KBM-7 (cell line): ENCODE measurements at regions not wholly inside any gene's neighbourhood (a gene's known extent, or its start where the extent isn't known, plus 50 kb on each side); places are given as distances from the start of the nearest gene placed in this dataset.

Experiments
- DNase-seq: peaks from one replicate; pipeline ENCODE4 v3.0.0-alpha.2; 2015
- in situ Hi-C: fragments of 300-500 bp; cut with MboI; formaldehyde crosslinking; loops from 2 replicates; pipeline ENCODE4 v1.14.3; 2020; ENCODE audit warnings: low sequenced_read_pairs, low pct_unique_long_range_greater_than_20kb, mixed read lengths

- in situ Hi-C loops, result no loop called here
- no peak for DNase-seq
Observed at GRCh38 chr4:43843501-43843900, 605.1 kb downstream of the KCTD8 start.

GRCh38 chr4:43846111-43846587 is 602.5 kb downstream of the KCTD8 start:
- DNase-seq, result no peak
- in situ Hi-C loops, result no loop called here

- in situ Hi-C loops, result no loop called here
- no peak for DNase-seq
Observed at GRCh38 chr4:43853565-43854264, 594.9 kb downstream of the KCTD8 start.

- DNase-seq, result no peak
- in situ Hi-C loops, result no loop called here
Observed at GRCh38 chr4:43855283-43855682, 593.3 kb downstream of the KCTD8 start.

GRCh38 chr4:43864616-43865146 is 583.9 kb downstream of the KCTD8 start:
- in situ Hi-C loops, result no loop called here

GRCh38 chr4:43867908-43868307 is 580.7 kb downstream of the KCTD8 start:
- no peak for DNase-seq
- in situ Hi-C loops, result no loop called here

More at GRCh38 chr4:43864616-43865146, 583.9 kb downstream of the KCTD8 start:
- DNase-seq, result no peak

GRCh38 chr4:43875655-43876054 is 573.0 kb downstream of the KCTD8 start:
- in situ Hi-C loops, result no loop called here
- DNase-seq, result no peak

GRCh38 chr4:43882470-43882869 is 566.1 kb downstream of the KCTD8 start:
- in situ Hi-C loops, result no loop called here
- DNase-seq, result no peak

- in situ Hi-C loops, result no loop called here
- DNase-seq, result no peak
Observed at GRCh38 chr4:43886196-43886595, 562.4 kb downstream of the KCTD8 start.

GRCh38 chr4:43898836-43899235 is 549.8 kb downstream of the KCTD8 start:
- DNase-seq, result no peak
- in situ Hi-C loops, result no loop called here

- DNase-seq, result no peak
- in situ Hi-C loops, result no loop called here
Observed at GRCh38 chr4:43903456-43903855, 545.2 kb downstream of the KCTD8 start.

GRCh38 chr4:43918377-43918776 is 530.2 kb downstream of the KCTD8 start:
- in situ Hi-C loops, result no loop called here
- DNase-seq, result no peak

GRCh38 chr4:43932448-43932847 is 516.2 kb downstream of the KCTD8 start:
- in situ Hi-C loops, result no loop called here
- DNase-seq, result no peak

GRCh38 chr4:43943998-43944397 is 504.6 kb downstream of the KCTD8 start:
- in situ Hi-C loops, result no loop called here

GRCh38 chr4:43959976-43960375 is 488.6 kb downstream of the KCTD8 start:
- in situ Hi-C loops, result no loop called here
- no peak for DNase-seq

More at GRCh38 chr4:43943998-43944397, 504.6 kb downstream of the KCTD8 start:
- DNase-seq, result no peak

GRCh38 chr4:43968011-43968410 is 480.6 kb downstream of the KCTD8 start:
- no peak for DNase-seq
- in situ Hi-C loops, result no loop called here

GRCh38 chr4:43983610-43984009 is 465.0 kb downstream of the KCTD8 start:
- no peak for DNase-seq
- in situ Hi-C loops, result no loop called here

GRCh38 chr4:43987331-43987944 is 461.2 kb downstream of the KCTD8 start:
- in situ Hi-C loops, result no loop called here
- DNase-seq, result no peak

GRCh38 chr4:43990551-43990950 is 458.1 kb downstream of the KCTD8 start:
- in situ Hi-C loops, result no loop called here
- no peak for DNase-seq

- in situ Hi-C loops, result no loop called here
- no peak for DNase-seq
Observed at GRCh38 chr4:43990963-43991362, 457.6 kb downstream of the KCTD8 start.

GRCh38 chr4:43992552-43992951 is 456.1 kb downstream of the KCTD8 start:
- no peak for DNase-seq
- in situ Hi-C loops, result no loop called here
